GM12878 (cell line): ENCODE measurements at regions not wholly inside any gene's neighbourhood (a gene's known extent, or its start where the extent isn't known, plus 50 kb on each side); places are given as distances from the start of the nearest gene placed in this dataset.

ENCODE experiments used
- ATAC-seq: fragments of 200-7000 bp; cut with Tn5 transposase; 3 replicates; pipeline ENCODE4 v1.9.1; 2020; ENCODE audit warnings: mild to moderate bottlenecking, moderate library complexity
- BruUV-seq: library from RNA; stranded (reverse); fragments of 400-500 nt; replicated peaks from 2 replicates; lab custom pipeline; 2021; lab: Mats Ljungman, UMichigan
- CTCF ChIA-PET: fragments of 300-600 bp; sonication (Branson Sonifier 250); formaldehyde crosslinking; extraction: SDS; loops from one replicate; lab custom pipeline; 2021; ENCODE audit warnings: inconsistent platforms; lab: Yijun Ruan, JAX
- POLR2A ChIA-PET: fragments of 350-600 bp; formaldehyde crosslinking; extraction: SDS; loops from one replicate; lab custom pipeline; 2021; ENCODE audit warnings: inconsistent platforms; lab: Charles Lee
- RAD21 ChIA-PET: fragments of 300-600 bp; sonication (Branson Sonifier 250); formaldehyde crosslinking; loops from one replicate; lab custom pipeline; 2023; ENCODE audit warnings: antibody characterized with exemption; ENCODE audit not compliant: unreplicated experiment; lab: Charles Lee
- SMC1A ChIA-PET: fragments of 300-600 bp; sonication (Branson Sonifier 250); formaldehyde crosslinking; loops from one replicate; lab custom pipeline; 2023; ENCODE audit not compliant: unreplicated experiment, uncharacterized antibody; lab: Charles Lee
- DNase-seq: peaks from one replicate; pipeline ENCODE4 v3.0.0-alpha.2; 2011; ENCODE audit warnings: low read depth, low spot score
- FAIRE-seq: peaks from 3 replicates; lab custom pipeline; 2011; peaks lifted over from hg19 to GRCh38; lab: Jason Lieb, UNC
- H2AFZ ChIP-seq: 2 replicates; pipeline ENCODE4 v1.6.0; 2011; ENCODE audit warnings: low read depth, low read length, control low read depth; ENCODE audit not compliant: control insufficient read depth
- H3K27ac ChIP-seq: 2 replicates; pipeline ENCODE4 v1.5.1; 2011; ENCODE audit warnings: control low read depth; ENCODE audit not compliant: control insufficient read depth, insufficient read depth
- H3K27me3 ChIP-seq, 2 experiments: replicated peaks in 1 of 2; 2 replicates each; pipeline versions ENCODE4 v1.6.0 to v1.6.1; 2011; ENCODE audit warnings: low read length in 1 of 2; ENCODE audit not compliant: control insufficient read depth in 2 of 2, insufficient read depth in 2 of 2
- H3K36me3 ChIP-seq, 2 experiments: 2 replicates each; pipeline ENCODE4 v1.5.1; 2011; ENCODE audit warnings: low read length in 1 of 2; ENCODE audit not compliant: control insufficient read depth in 2 of 2, insufficient read depth in 2 of 2
- H3K4me1 ChIP-seq: 2 replicates; pipeline ENCODE4 v1.6.1; 2011; ENCODE audit warnings: mild to moderate bottlenecking, low read length, moderate library complexity, mixed read lengths; ENCODE audit not compliant: control insufficient read depth, insufficient read depth
- H3K4me2 ChIP-seq: 2 replicates; pipeline ENCODE4 v1.6.0; 2011; ENCODE audit warnings: control low read depth; ENCODE audit not compliant: control insufficient read depth, insufficient read depth
- H3K4me3 ChIP-seq: fragments of 200-600 bp; sonication (generic); 2 replicates; pipeline ENCODE4 v1.5.1; 2016
- H3K79me2 ChIP-seq: 2 replicates; pipeline ENCODE4 v1.6.0; 2011; ENCODE audit warnings: low read length; ENCODE audit not compliant: control insufficient read depth, insufficient read depth
- H3K9ac ChIP-seq: 2 replicates; pipeline ENCODE4 v1.8.0; 2011; ENCODE audit warnings: low read length, control low read depth, mixed read lengths; ENCODE audit not compliant: control insufficient read depth, insufficient read depth
- H3K9me3 ChIP-seq: replicated peaks from 3 replicates; pipeline ENCODE4 v1.5.1; 2011; ENCODE audit warnings: mild to moderate bottlenecking, low read length; ENCODE audit not compliant: control insufficient read depth, insufficient read depth
- H4K20me1 ChIP-seq: 2 replicates; pipeline ENCODE4 v1.6.0; 2011; ENCODE audit not compliant: control insufficient read depth, insufficient read depth
- BACH1 ChIP-seq: fragments of 450-650 bp; IDR thresholded peaks from 2 replicates; pipeline ENCODE4 v1.6.1; 2017; ENCODE audit warnings: mild to moderate bottlenecking, borderline replicate concordance
- CBFB ChIP-seq: IDR thresholded peaks from 2 replicates; pipeline ENCODE4 v1.6.1; 2016; ENCODE audit warnings: antibody characterized with exemption, low read depth
- GABPA ChIP-seq: IDR thresholded peaks from 2 replicates; pipeline ENCODE4 v1.6.1; 2014; ENCODE audit warnings: antibody characterized with exemption, low read depth, mild to moderate bottlenecking, inconsistent platforms
- IKZF1 ChIP-seq: fragments of 450-650 bp; conservative IDR thresholded peaks from 2 replicates; pipeline ENCODE4 v1.6.1; 2017; ENCODE audit warnings: antibody characterized with exemption, mild to moderate bottlenecking
- JUNB ChIP-seq: IDR thresholded peaks from 2 replicates; pipeline ENCODE4 v1.6.1; 2016; ENCODE audit warnings: antibody characterized with exemption, mild to moderate bottlenecking
- MEF2A ChIP-seq: IDR thresholded peaks from 2 replicates; pipeline ENCODE4 v1.6.1; 2011; ENCODE audit warnings: low read depth, mild to moderate bottlenecking, low read length, moderate library complexity; ENCODE audit not compliant: insufficient read depth
- MYB ChIP-seq: fragments of 150-350 bp; IDR thresholded peaks from 2 replicates; pipeline ENCODE4 v1.6.1; 2014; ENCODE audit warnings: mild to moderate bottlenecking, low read depth, low read length, borderline replicate concordance
- POU2F2 ChIP-seq: IDR thresholded peaks from 3 replicates; pipeline ENCODE4 v1.6.1; 2011; ENCODE audit warnings: low read depth, mild to moderate bottlenecking, low read length, borderline replicate concordance
- SPI1 ChIP-seq: IDR thresholded peaks from 2 replicates; pipeline ENCODE4 v1.6.1; 2011; ENCODE audit warnings: low read depth, mild to moderate bottlenecking, low read length, moderate library complexity, borderline replicate concordance; ENCODE audit not compliant: insufficient read depth
- TARDBP ChIP-seq: IDR thresholded peaks from 2 replicates; pipeline ENCODE4 v1.6.1; 2016; ENCODE audit warnings: borderline replicate concordance
- WRNIP1 ChIP-seq: IDR thresholded peaks from 2 replicates; pipeline ENCODE4 v1.6.1; 2011; ENCODE audit warnings: low read depth, low read length, improper control_type of control experiment, borderline replicate concordance
- ZBED1 ChIP-seq: IDR thresholded peaks from 2 replicates; pipeline ENCODE4 v1.6.1; 2016; ENCODE audit warnings: borderline replicate concordance
- WGBS: methylation state at CpG from one replicate; pipeline ENCODE4 v1.1.6; 2016; ENCODE audit warnings: low lambda C conversion rate; ENCODE audit not compliant: insufficient replicate concordance, insufficient coverage; ENCODE audit errors: missing lambda C conversion rate; 5-methylcytosine and 5-hydroxymethylcytosine counted together
- in situ Hi-C: fragments of 300-500 bp; cut with MboI; formaldehyde crosslinking; loops from 9 replicates; pipeline ENCODE4 v1.14.3; 2018; ENCODE audit warnings: mixed read lengths
- intact Hi-C: fragments of 100-400 bp; cut with micrococcal nuclease; formaldehyde crosslinking; loops from one replicate; pipeline ENCODE4 v1.14.2; 2022; ENCODE audit not compliant: unreplicated experiment
- TF ChIP-seq, protein P1 (sequence below): fragments of 450-650 bp; IDR thresholded peaks from 2 replicates; pipeline ENCODE4 v1.6.1; 2017; ENCODE audit warnings: mild to moderate bottlenecking, moderate library complexity
- TF ChIP-seq, protein P2 (sequence below): IDR thresholded peaks from 2 replicates; pipeline ENCODE4 v1.6.1; 2011; ENCODE audit warnings: borderline replicate concordance, low read depth, mild to moderate bottlenecking, moderate library complexity, mixed read lengths, low read length; ENCODE audit not compliant: insufficient read depth; ENCODE audit errors: extremely low read length
- TF ChIP-seq, protein P3 (sequence below): IDR thresholded peaks from 2 replicates; pipeline ENCODE4 v1.6.1; 2012; ENCODE audit warnings: low read depth, low read length, improper control_type of control experiment
- TF ChIP-seq, protein P4 (sequence below): fragments of 450-650 bp; formaldehyde crosslinking; IDR thresholded peaks from 2 replicates; pipeline ENCODE4 v1.5.0; 2022; ENCODE audit warnings: mild to moderate bottlenecking, missing genetic modification characterization

DNA sequence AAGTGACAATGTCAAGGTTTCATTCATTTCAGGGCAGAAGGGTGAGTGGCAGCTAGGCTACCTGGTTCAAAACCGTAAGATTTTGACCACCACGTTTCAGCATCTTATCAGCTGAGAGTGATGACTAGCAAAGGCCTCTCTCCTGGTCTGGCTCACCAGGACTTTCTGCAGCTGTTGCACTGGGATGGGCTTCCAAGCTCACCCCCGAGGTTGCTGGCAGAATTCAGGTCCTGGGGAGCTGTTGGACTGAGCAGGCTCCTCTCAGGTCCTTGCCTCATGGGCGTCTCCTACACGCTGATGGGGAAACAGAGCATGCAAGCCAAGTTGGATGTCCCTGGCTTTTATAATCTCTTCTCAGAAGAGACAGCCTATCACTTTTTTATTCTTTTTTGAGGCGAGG, 88.8 kb upstream of the RNU6-1 start:
- Histone ChIP-seq H3K27ac (no peak overlapping the region), H3K4me2 (no peak overlapping the region), H3K9me3 (peaks cover 8% of the 10 kb centered on the region; the same call in 2 of the 3 replicates), H3K27me3 (no peaks in the 10 kb centered on the region), H3K36me3 (no peaks in the 10 kb centered on the region)
- POLR2A ChIA-PET, result no interaction called here
- DNase-seq (no peak), ATAC-seq (no peak)
- in situ Hi-C loops, result no loop called here
- BruUV-seq, result no TSS peak
- TF ChIP-seq, protein P1, sequence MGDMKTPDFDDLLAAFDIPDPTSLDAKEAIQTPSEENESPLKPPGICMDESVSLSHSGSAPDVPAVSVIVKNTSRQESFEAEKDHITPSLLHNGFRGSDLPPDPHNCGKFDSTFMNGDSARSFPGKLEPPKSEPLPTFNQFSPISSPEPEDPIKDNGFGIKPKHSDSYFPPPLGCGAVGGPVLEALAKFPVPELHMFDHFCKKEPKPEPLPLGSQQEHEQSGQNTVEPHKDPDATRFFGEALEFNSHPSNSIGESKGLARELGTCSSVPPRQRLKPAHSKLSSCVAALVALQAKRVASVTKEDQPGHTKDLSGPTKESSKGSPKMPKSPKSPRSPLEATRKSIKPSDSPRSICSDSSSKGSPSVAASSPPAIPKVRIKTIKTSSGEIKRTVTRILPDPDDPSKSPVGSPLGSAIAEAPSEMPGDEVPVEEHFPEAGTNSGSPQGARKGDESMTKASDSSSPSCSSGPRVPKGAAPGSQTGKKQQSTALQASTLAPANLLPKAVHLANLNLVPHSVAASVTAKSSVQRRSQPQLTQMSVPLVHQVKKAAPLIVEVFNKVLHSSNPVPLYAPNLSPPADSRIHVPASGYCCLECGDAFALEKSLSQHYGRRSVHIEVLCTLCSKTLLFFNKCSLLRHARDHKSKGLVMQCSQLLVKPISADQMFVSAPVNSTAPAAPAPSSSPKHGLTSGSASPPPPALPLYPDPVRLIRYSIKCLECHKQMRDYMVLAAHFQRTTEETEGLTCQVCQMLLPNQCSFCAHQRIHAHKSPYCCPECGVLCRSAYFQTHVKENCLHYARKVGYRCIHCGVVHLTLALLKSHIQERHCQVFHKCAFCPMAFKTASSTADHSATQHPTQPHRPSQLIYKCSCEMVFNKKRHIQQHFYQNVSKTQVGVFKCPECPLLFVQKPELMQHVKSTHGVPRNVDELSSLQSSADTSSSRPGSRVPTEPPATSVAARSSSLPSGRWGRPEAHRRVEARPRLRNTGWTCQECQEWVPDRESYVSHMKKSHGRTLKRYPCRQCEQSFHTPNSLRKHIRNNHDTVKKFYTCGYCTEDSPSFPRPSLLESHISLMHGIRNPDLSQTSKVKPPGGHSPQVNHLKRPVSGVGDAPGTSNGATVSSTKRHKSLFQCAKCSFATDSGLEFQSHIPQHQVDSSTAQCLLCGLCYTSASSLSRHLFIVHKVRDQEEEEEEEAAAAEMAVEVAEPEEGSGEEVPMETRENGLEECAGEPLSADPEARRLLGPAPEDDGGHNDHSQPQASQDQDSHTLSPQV, result no peak
- TF ChIP-seq WRNIP1 (no peak), JUNB (no peak), ZBED1 (no peak), POU2F2 (no peak), GABPA (no peak), MEF2A (no peak), BACH1 (no peak), IKZF1 (no peak), MYB (no peak), TARDBP (no peak), CBFB (no peak), SPI1 (no peak)
- TF ChIP-seq, protein P2, sequence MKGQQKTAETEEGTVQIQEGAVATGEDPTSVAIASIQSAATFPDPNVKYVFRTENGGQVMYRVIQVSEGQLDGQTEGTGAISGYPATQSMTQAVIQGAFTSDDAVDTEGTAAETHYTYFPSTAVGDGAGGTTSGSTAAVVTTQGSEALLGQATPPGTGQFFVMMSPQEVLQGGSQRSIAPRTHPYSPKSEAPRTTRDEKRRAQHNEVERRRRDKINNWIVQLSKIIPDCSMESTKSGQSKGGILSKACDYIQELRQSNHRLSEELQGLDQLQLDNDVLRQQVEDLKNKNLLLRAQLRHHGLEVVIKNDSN, result no peak
- TF ChIP-seq, protein P3, sequence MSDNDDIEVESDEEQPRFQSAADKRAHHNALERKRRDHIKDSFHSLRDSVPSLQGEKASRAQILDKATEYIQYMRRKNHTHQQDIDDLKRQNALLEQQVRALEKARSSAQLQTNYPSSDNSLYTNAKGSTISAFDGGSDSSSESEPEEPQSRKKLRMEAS, result no peak
- TF ChIP-seq, protein P4, sequence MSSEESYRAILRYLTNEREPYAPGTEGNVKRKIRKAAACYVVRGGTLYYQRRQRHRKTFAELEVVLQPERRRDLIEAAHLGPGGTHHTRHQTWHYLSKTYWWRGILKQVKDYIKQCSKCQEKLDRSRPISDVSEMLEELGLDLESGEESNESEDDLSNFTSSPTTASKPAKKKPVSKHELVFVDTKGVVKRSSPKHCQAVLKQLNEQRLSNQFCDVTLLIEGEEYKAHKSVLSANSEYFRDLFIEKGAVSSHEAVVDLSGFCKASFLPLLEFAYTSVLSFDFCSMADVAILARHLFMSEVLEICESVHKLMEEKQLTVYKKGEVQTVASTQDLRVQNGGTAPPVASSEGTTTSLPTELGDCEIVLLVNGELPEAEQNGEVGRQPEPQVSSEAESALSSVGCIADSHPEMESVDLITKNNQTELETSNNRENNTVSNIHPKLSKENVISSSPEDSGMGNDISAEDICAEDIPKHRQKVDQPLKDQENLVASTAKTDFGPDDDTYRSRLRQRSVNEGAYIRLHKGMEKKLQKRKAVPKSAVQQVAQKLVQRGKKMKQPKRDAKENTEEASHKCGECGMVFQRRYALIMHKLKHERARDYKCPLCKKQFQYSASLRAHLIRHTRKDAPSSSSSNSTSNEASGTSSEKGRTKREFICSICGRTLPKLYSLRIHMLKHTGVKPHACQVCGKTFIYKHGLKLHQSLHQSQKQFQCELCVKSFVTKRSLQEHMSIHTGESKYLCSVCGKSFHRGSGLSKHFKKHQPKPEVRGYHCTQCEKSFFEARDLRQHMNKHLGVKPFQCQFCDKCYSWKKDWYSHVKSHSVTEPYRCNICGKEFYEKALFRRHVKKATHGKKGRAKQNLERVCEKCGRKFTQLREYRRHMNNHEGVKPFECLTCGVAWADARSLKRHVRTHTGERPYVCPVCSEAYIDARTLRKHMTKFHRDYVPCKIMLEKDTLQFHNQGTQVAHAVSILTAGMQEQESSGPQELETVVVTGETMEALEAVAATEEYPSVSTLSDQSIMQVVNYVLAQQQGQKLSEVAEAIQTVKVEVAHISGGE, result no peak
- TF ChIP-seq, all 136 proteins: peak for 0
- Histone ChIP-seq H2AFZ (no peak overlapping the region), H3K9ac (no peak overlapping the region), H3K4me3 (no peak overlapping the region), H3K79me2 (no peaks in the 10 kb centered on the region), H4K20me1 (no peaks in the 10 kb centered on the region), H3K4me1 (no peaks in the 10 kb centered on the region)
- ChIA-PET SMC1A (interaction anchor here (1.4 to 1.6 kb wide), 2 partner anchors 9 to 39 kb away, joined by 4 to 6 read pairs; no protein-coding TSS in a partner anchor), CTCF (interaction anchor here (0.8 kb wide), 1 partner anchor 16 kb away, joined by 3 read pairs; no protein-coding TSS in a partner anchor), RAD21 (no interaction called here)
- intact Hi-C loops, result no loop called here
- no peak for FAIRE-seq
- 58% methylated on average over 6 of the region's 6 CpGs for WGBS
